HL-60 (cell line): ENCODE measurements at regions not wholly inside any gene's neighbourhood (a gene's known extent, or its start where the extent isn't known, plus 50 kb on each side); places are given as distances from the start of the nearest gene placed in this dataset.

Experiments used
- DNase-seq, 2 experiments: peaks; one replicate each; pipeline ENCODE4 v3.0.0-alpha.2; 2010 to 2020; ENCODE audit warnings: low read depth in 1 of 2, low spot score in 1 of 2
- H3K27ac ChIP-seq: fragments of 250-450 bp; sonication (Bioruptor Pico); replicated peaks from 2 replicates; pipeline ENCODE4 v1.5.1; 2020; ENCODE audit warnings: mild to moderate bottlenecking, moderate library complexity
- H3K27me3 ChIP-seq: fragments of 250-450 bp; sonication (Bioruptor Pico); 2 replicates; pipeline ENCODE4 v1.5.1; 2021; ENCODE audit warnings: mild to moderate bottlenecking, moderate library complexity; ENCODE audit not compliant: insufficient read depth, poor library complexity, severe bottlenecking
- H3K4me3 ChIP-seq: replicated peaks from 2 replicates; pipeline ENCODE4 v1.5.1; 2011; ENCODE audit warnings: mild to moderate bottlenecking, control low read depth, low read length; ENCODE audit not compliant: insufficient read depth
- GABPA ChIP-seq: IDR thresholded peaks from 2 replicates; pipeline ENCODE4 v1.6.1; 2012; ENCODE audit warnings: low read depth
- POLR2AphosphoS5 ChIP-seq: IDR thresholded peaks from 2 replicates; pipeline ENCODE4 v1.6.1; 2012; ENCODE audit warnings: low read depth
- SPI1 ChIP-seq: IDR thresholded peaks from 2 replicates; pipeline ENCODE4 v1.6.1; 2012; ENCODE audit warnings: low read depth, mild to moderate bottlenecking, borderline replicate concordance
- TF ChIP-seq, protein P1 (sequence below): IDR thresholded peaks from one replicate; pipeline ENCODE4 v1.5.1; 2011; ENCODE audit warnings: low read length, control low read depth, inconsistent platforms; ENCODE audit not compliant: insufficient read depth
- TF ChIP-seq, protein P2 (sequence below): IDR thresholded peaks from 2 replicates; pipeline ENCODE4 v1.6.1; 2012; ENCODE audit warnings: low read depth; ENCODE audit not compliant: insufficient replicate concordance

- no peak for TF ChIP-seq POLR2AphosphoS5
- TF ChIP-seq, protein P1, sequence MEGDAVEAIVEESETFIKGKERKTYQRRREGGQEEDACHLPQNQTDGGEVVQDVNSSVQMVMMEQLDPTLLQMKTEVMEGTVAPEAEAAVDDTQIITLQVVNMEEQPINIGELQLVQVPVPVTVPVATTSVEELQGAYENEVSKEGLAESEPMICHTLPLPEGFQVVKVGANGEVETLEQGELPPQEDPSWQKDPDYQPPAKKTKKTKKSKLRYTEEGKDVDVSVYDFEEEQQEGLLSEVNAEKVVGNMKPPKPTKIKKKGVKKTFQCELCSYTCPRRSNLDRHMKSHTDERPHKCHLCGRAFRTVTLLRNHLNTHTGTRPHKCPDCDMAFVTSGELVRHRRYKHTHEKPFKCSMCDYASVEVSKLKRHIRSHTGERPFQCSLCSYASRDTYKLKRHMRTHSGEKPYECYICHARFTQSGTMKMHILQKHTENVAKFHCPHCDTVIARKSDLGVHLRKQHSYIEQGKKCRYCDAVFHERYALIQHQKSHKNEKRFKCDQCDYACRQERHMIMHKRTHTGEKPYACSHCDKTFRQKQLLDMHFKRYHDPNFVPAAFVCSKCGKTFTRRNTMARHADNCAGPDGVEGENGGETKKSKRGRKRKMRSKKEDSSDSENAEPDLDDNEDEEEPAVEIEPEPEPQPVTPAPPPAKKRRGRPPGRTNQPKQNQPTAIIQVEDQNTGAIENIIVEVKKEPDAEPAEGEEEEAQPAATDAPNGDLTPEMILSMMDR, result no peak
- TF ChIP-seq GABPA, result no peak
- TF ChIP-seq SPI1, result no peak
- TF ChIP-seq, protein P2, sequence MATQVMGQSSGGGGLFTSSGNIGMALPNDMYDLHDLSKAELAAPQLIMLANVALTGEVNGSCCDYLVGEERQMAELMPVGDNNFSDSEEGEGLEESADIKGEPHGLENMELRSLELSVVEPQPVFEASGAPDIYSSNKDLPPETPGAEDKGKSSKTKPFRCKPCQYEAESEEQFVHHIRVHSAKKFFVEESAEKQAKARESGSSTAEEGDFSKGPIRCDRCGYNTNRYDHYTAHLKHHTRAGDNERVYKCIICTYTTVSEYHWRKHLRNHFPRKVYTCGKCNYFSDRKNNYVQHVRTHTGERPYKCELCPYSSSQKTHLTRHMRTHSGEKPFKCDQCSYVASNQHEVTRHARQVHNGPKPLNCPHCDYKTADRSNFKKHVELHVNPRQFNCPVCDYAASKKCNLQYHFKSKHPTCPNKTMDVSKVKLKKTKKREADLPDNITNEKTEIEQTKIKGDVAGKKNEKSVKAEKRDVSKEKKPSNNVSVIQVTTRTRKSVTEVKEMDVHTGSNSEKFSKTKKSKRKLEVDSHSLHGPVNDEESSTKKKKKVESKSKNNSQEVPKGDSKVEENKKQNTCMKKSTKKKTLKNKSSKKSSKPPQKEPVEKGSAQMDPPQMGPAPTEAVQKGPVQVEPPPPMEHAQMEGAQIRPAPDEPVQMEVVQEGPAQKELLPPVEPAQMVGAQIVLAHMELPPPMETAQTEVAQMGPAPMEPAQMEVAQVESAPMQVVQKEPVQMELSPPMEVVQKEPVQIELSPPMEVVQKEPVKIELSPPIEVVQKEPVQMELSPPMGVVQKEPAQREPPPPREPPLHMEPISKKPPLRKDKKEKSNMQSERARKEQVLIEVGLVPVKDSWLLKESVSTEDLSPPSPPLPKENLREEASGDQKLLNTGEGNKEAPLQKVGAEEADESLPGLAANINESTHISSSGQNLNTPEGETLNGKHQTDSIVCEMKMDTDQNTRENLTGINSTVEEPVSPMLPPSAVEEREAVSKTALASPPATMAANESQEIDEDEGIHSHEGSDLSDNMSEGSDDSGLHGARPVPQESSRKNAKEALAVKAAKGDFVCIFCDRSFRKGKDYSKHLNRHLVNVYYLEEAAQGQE, result no peak
- no peak overlapping the region for H3K27ac ChIP-seq
- no peak overlapping the region for H3K4me3 ChIP-seq
- no peak for DNase-seq
- no peaks in the 10 kb centered on the region for H3K27me3 ChIP-seq
Measured at GRCh38 chr9:81214975-81215374, 474.4 kb downstream of the TLE1 start.

DNA sequence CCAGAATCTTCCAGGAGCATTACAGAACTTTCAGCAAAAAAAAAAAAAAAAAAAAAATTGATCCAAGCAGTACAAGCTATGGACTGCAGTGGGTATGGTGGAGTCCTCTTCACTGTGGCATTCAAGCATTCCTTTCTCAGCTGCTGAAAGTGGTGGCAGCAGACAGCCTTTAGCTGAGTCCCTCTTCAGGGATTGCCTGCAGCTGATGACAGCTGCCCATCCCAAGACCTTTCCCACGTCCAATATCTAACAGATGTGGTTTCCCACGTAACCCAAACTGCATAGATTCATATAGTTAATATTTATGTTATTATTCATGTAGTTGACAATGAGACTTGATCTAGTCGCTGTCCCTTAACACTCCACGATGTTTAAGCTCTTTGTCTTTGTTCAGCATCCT is 475.9 kb downstream of the TLE1 start:
- H3K27me3 ChIP-seq, result no peaks in the 10 kb centered on the region
- H3K27ac ChIP-seq, result no peak overlapping the region
- no peak for DNase-seq
- H3K4me3 ChIP-seq, result no peak overlapping the region
- TF ChIP-seq SPI1, result no peak
- TF ChIP-seq POLR2AphosphoS5, result no peak
- TF ChIP-seq GABPA, result no peak
- TF ChIP-seq, protein P1, result no peak
- TF ChIP-seq, protein P2, result no peak

DNA sequence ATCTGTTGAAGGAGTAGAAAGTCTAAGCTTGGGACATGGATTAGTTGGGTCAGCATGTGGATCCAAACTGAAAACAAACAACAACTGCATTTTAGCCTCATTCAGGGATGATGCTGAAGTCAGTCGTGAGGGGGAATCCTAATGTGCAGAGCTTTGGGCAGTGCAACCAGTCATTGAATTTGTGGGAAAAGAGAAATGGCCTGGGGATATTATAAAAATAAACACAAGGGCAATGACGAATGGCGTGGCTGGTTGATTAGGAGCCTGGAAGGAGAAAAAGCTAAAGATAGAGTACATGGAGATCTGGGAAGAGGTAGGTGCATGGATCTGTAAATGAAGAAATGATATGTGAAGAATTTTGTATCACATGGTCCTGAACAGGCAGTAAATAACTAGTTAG is 477.6 kb downstream of the TLE1 start:
- no peak overlapping the region for H3K4me3 ChIP-seq
- no peak overlapping the region for H3K27ac ChIP-seq
- TF ChIP-seq, protein P2, result no peak
- TF ChIP-seq POLR2AphosphoS5 (no peak), SPI1 (no peak), GABPA (no peak)
- TF ChIP-seq, protein P1, result no peak
- no peaks in the 10 kb centered on the region for H3K27me3 ChIP-seq
- DNase-seq, result no peak
